ENCODE measurements at regions not wholly inside any gene's neighbourhood (a gene's known extent, or its start where the extent isn't known, plus 50 kb on each side); places are given as distances from the start of the nearest gene placed in this dataset.

- H3K36me3 ChIP-seq (ENCODE audit: control insufficient read depth in 2 of 2, extremely low read depth in 1 of 2, insufficient read depth in 2 of 2, low read length in 2 of 2): no peaks in the 10 kb centered on the region
- peaks cover 10% of the 10 kb centered on the region for H3K4me1 ChIP-seq (ENCODE audit: control insufficient read depth, extremely low read depth, insufficient read depth, low read length)
- no peaks in the 10 kb centered on the region for H3K27me3 ChIP-seq (ENCODE audit: control insufficient read depth, extremely low read depth, insufficient read depth, low read length)
- H3K4me3 ChIP-seq (ENCODE audit: control insufficient read depth in 2 of 3, extremely low read depth in 1 of 3, insufficient read depth in 2 of 3, low read depth in 1 of 3, low read length in 3 of 3): no peak overlapping the region
- H3K27ac ChIP-seq (ENCODE audit: control insufficient read depth, insufficient read depth, low read length): no peak overlapping the region
- peak; percentile 78 for DNase-seq (ENCODE audit: low read depth, low spot score)
- H3K79me2 ChIP-seq (ENCODE audit: control insufficient read depth, insufficient read depth, low read length): no peaks in the 10 kb centered on the region
- FAIRE-seq: peak; percentile 86
- dilution Hi-C loops (cut with MboI; ENCODE audit: extremely low pct_ligation_motif_present, low sequenced_read_pairs): no loop called here
- no peak overlapping the region for H3K9ac ChIP-seq (ENCODE audit: control insufficient read depth, extremely low read depth, insufficient read depth, low read length)
- H4K20me1 ChIP-seq (ENCODE audit: control insufficient read depth, extremely low read depth, insufficient read depth, low read length): no peaks in the 10 kb centered on the region
- H3K4me2 ChIP-seq (ENCODE audit: control insufficient read depth, extremely low read depth, insufficient read depth, low read depth, low read length): no peak overlapping the region
- TF ChIP-seq CTCF (optimal IDR thresholded peaks at IDR 0.05 in 1 of 3, IDR thresholded peaks at IDR 0.05 in 1 of 3, conservative IDR thresholded peaks at IDR 0.05 in 1 of 3; ENCODE audit: extremely low read depth in 1 of 3, insufficient read depth in 2 of 3, low read length in 3 of 3): no peak
- no peak for TF ChIP-seq EZH2 (IDR thresholded peaks at IDR 0.05; ENCODE audit: low read length)
- no peaks in the 10 kb centered on the region for H3K9me1 ChIP-seq (ENCODE audit: control insufficient read depth, extremely low read depth, insufficient read depth, low read length)
- no peak overlapping the region for H2AFZ ChIP-seq (ENCODE audit: control insufficient read depth, low read length)
- H3K9me3 ChIP-seq (ENCODE audit: control insufficient read depth, low read depth, low read length): no peaks in the 10 kb centered on the region
These were observed 95.8 kb downstream of the TMEM174 start for GRCh38 chr5:73268826-73269225.

- Histone ChIP-seq H3K79me2 (ENCODE audit: control insufficient read depth, insufficient read depth, low read length) (no peaks in the 10 kb centered on the region), H3K27me3 (ENCODE audit: control insufficient read depth, extremely low read depth, insufficient read depth, low read length) (no peaks in the 10 kb centered on the region), H3K4me1 (ENCODE audit: control insufficient read depth, extremely low read depth, insufficient read depth, low read length) (peaks cover 10% of the 10 kb centered on the region), H3K9me1 (ENCODE audit: control insufficient read depth, extremely low read depth, insufficient read depth, low read length) (no peaks in the 10 kb centered on the region), H4K20me1 (ENCODE audit: control insufficient read depth, extremely low read depth, insufficient read depth, low read length) (no peaks in the 10 kb centered on the region), H3K4me3 (ENCODE audit: control insufficient read depth in 2 of 3, extremely low read depth in 1 of 3, insufficient read depth in 2 of 3, low read depth in 1 of 3, low read length in 3 of 3) (no peak overlapping the region), H3K9ac (ENCODE audit: control insufficient read depth, extremely low read depth, insufficient read depth, low read length) (no peak overlapping the region), H2AFZ (ENCODE audit: control insufficient read depth, low read length) (no peak overlapping the region), H3K36me3 (ENCODE audit: control insufficient read depth in 2 of 2, extremely low read depth in 1 of 2, insufficient read depth in 2 of 2, low read length in 2 of 2) (no peaks in the 10 kb centered on the region), H3K27ac (ENCODE audit: control insufficient read depth, insufficient read depth, low read length) (no peak overlapping the region), H3K9me3 (ENCODE audit: control insufficient read depth, low read depth, low read length) (no peaks in the 10 kb centered on the region), H3K4me2 (ENCODE audit: control insufficient read depth, extremely low read depth, insufficient read depth, low read depth, low read length) (no peak overlapping the region)
- TF ChIP-seq CTCF (optimal IDR thresholded peaks at IDR 0.05 in 1 of 3, IDR thresholded peaks at IDR 0.05 in 1 of 3, conservative IDR thresholded peaks at IDR 0.05 in 1 of 3; ENCODE audit: extremely low read depth in 1 of 3, insufficient read depth in 2 of 3, low read length in 3 of 3): no peak
- no peak for TF ChIP-seq EZH2 (IDR thresholded peaks at IDR 0.05; ENCODE audit: low read length)
- FAIRE-seq (no peak), DNase-seq (ENCODE audit: low read depth, low spot score) (no peak)
- dilution Hi-C loops (cut with MboI; ENCODE audit: extremely low pct_ligation_motif_present, low sequenced_read_pairs): no loop called here
These were observed 94.9 kb downstream of the TMEM174 start for GRCh38 chr5:73267766-73268435.
